ENCODE measurements at regions not wholly inside any gene's neighbourhood (a gene's known extent, or its start where the extent isn't known, plus 50 kb on each side); places are given as distances from the start of the nearest gene placed in this dataset.
"Not testable (repeated sequence)": the region's sequence is repeated elsewhere in the genome, so short reads cannot be mapped to it uniquely, and the experiment has no call there.

DNA sequence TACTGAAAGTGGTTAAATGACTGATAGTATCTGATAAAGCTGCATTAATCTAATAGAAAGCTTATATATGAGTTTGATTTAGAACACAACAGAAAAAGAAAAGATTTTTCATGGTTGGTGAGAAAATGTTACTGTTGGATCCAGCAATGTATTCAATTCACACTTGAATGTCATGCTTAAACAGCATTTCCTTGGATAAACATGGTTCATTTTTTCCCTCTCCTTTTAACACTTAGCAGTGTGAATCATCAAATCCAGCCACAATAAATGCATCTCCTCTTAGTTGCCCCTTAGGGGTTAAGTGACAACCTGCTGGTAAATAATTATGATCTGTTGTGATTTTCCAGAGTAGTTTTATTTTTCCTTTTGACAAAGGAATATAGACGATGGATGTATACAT, 74.9 kb upstream of the GRIP1 start:
- DNase-seq (ENCODE audit: extremely low read depth, low read depth), result no peak
- TF ChIP-seq, protein P1, sequence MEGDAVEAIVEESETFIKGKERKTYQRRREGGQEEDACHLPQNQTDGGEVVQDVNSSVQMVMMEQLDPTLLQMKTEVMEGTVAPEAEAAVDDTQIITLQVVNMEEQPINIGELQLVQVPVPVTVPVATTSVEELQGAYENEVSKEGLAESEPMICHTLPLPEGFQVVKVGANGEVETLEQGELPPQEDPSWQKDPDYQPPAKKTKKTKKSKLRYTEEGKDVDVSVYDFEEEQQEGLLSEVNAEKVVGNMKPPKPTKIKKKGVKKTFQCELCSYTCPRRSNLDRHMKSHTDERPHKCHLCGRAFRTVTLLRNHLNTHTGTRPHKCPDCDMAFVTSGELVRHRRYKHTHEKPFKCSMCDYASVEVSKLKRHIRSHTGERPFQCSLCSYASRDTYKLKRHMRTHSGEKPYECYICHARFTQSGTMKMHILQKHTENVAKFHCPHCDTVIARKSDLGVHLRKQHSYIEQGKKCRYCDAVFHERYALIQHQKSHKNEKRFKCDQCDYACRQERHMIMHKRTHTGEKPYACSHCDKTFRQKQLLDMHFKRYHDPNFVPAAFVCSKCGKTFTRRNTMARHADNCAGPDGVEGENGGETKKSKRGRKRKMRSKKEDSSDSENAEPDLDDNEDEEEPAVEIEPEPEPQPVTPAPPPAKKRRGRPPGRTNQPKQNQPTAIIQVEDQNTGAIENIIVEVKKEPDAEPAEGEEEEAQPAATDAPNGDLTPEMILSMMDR (IDR thresholded peaks at IDR 0.05; ENCODE audit: low read depth, low read length), result no peak

DNA sequence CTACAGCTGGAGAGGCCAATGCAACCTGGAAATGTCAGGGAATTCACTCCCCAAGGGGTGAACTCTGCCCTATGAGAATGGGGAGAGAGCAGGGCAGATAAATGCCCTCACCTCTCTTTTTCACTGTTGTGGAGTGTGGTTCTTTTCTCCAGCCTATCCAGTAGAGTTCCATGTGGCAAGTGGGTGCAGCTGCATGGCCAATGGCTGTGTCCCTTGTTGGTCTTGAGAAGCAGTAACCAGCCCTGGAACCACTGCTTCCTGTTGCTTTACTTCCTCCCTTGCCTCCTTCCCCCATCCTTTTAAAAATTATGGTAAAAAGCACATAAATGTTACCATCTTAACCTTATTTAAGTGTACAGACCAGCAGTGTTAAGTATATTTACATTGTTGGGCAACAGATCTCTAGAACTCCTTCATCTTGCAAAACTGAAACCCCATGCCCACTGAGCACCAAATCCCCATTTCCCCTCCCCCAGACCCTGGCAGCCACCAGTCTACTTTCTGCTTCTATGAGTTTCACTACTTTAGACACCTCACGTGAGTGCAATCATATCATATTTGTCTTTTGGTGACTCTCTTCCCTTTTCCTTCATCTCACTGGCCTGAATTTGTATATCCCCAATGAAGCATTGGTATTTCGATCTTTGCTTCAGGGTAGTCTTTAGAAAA, 77.0 kb upstream of the GRIP1 start:
- DNase-seq (ENCODE audit: extremely low read depth, low read depth), result no peak
- TF ChIP-seq, protein P1 (IDR thresholded peaks at IDR 0.05; ENCODE audit: low read depth, low read length), result no peak

DNA sequence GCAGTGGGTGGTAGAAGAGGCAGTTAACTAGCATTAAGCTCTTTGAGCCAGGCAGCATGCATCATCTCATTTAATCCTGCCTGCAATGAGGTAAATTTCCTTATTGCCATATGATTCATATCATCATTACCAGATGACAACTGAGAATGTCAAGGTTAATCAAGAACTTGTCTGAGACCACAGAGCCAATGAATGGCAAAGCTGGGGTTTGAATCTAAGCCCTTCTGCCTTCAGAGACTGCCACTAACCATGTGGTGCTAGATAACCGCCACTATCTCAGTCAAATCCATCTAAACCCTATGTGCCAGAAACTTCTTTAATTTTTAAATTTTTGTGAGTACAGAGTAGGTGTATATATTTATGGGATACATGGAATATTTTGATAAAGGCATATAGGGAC, 77.8 kb upstream of the GRIP1 start:
- DNase-seq (ENCODE audit: extremely low read depth, low read depth), result no peak
- TF ChIP-seq, protein P1 (IDR thresholded peaks at IDR 0.05; ENCODE audit: low read depth, low read length), result no peak

DNA sequence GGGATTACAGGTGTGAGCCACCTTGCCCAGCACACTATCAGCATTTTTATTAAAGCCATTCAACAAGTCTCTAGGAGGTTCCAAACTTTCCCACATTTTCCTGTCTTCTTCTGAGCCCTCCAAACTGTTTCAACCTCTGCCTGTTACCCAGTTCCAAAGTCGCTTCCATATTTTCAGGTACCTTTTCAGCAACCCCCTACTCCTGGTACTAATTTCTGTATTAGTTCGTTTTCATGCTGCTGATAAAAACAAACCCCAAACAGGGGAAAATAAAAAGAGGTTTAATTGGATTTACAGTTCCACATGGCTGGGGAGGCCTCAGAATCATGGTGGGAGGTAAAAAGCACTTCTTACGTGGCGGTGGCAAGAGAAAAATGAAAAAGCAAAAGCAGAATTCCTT, 81.2 kb upstream of the GRIP1 start:
- DNase-seq (ENCODE audit: extremely low read depth, low read depth), result not testable (repeated sequence)

DNA sequence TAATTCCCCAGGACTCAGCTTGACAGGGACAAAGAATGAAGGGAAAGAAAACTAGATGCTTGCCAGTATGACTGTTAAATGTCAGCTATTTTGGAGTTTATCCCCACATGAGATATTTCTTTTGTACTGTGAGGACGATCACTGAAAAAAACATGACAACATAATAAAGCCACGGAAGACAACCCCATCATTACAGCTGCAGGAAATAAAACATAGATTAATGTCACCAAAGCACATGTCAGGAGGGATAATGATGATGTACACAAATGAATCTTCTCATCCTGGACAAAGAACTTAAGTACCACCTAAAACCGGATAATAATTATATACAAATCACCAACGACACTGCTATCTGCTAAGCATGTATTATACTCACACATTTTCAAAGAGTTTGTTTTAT, 84.6 kb upstream of the GRIP1 start:
- DNase-seq (ENCODE audit: extremely low read depth, low read depth), result no peak
- TF ChIP-seq, protein P1 (IDR thresholded peaks at IDR 0.05; ENCODE audit: low read depth, low read length), result no peak

DNA sequence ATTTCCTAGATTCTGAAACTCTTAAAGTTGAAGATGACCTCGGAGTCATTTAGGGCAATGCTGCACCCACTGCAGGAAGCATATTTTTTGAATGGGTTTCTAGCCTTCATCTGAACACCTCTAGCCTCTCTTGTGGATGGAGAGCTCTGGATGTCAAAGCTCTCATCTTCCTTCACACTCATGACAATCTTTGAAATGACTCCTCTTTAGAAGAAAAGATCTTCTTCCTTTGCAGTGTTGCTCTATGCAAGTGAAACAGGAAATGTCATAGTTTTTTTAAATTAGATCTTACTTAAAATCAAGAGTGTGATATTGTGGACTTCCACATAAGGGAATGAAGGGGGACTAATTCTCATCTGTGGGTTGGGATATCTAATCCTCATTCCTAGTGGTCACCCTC, 86.3 kb upstream of the GRIP1 start:
- TF ChIP-seq, protein P1 (IDR thresholded peaks at IDR 0.05; ENCODE audit: low read depth, low read length), result no peak
- no peak for DNase-seq (ENCODE audit: extremely low read depth, low read depth)

DNA sequence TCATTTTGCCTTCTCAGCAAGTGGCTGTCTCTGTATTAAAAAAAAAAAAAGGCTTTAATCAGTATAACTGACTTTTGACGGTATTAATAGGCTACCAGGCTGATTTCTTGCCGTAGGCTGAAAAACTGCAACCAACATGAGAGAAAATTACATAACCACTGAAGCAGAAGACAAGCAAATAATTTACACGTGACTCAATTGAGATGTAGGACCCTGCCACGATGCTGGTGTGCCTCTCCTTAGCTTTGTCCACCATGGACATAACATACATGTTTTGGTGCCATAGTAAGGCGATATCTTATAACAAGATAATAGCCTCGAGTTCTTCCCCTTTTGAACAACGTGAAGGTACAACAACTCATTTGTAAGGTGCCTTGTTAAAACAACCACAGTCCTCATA, 88.7 kb upstream of the GRIP1 start:
- DNase-seq (ENCODE audit: extremely low read depth, low read depth), result no peak
- TF ChIP-seq, protein P1 (IDR thresholded peaks at IDR 0.05; ENCODE audit: low read depth, low read length), result no peak

DNA sequence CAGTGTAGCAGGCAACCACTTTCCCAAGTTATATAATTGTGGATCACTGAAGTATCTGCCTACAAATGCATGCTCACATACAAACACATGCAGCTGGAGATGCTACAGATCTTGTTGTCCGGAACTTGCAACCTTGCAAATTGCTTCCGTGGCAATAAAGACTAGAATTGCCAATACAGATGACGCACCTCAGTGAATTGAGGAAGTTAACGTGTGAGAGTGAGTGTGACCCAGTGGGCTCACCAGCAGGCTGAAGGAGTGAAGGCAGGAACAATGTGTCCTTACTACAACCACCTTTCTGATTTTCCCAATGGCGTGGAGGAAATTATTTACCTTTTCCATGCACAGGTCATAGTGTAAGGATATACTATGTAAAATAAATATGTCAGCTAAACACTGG, 89.4 kb upstream of the GRIP1 start:
- DNase-seq (ENCODE audit: extremely low read depth, low read depth), result no peak
- TF ChIP-seq, protein P1 (IDR thresholded peaks at IDR 0.05; ENCODE audit: low read depth, low read length), result no peak
